ENCODE measurements at regions not wholly inside any gene's neighbourhood (a gene's known extent, or its start where the extent isn't known, plus 50 kb on each side); places are given as distances from the start of the nearest gene placed in this dataset.
A peak's percentile ranks its signal among the peaks of the same experiment; 100 is the strongest.

- TF ChIP-seq CTCF (IDR thresholded peaks at IDR 0.05; ENCODE audit: borderline replicate concordance, insufficient read depth, low read depth, low read length) = no peak
Measured at GRCh38 chr18:22334567-22334966, 83.1 kb downstream of the CTAGE1 start.

GRCh38 chr18:22332590-22332989 is 85.1 kb downstream of the CTAGE1 start:
- TF ChIP-seq CTCF (IDR thresholded peaks at IDR 0.05; ENCODE audit: borderline replicate concordance, insufficient read depth, low read depth, low read length) = peak; percentile 25; the same call in 1 of the 2 replicates
- no peak overlapping the region for H3K4me3 ChIP-seq (ENCODE audit: low read depth, low read length)

More at GRCh38 chr18:22334567-22334966, 83.1 kb downstream of the CTAGE1 start:
- no peak overlapping the region for H3K4me3 ChIP-seq (ENCODE audit: low read depth, low read length)

- no peak overlapping the region for H3K4me3 ChIP-seq (ENCODE audit: low read depth, low read length)
- no peak for TF ChIP-seq CTCF (IDR thresholded peaks at IDR 0.05; ENCODE audit: borderline replicate concordance, insufficient read depth, low read depth, low read length)
Measured at GRCh38 chr18:22330508-22330907, 87.2 kb downstream of the CTAGE1 start.

- no peak overlapping the region for H3K4me3 ChIP-seq (ENCODE audit: low read depth, low read length)
- TF ChIP-seq CTCF (IDR thresholded peaks at IDR 0.05; ENCODE audit: borderline replicate concordance, insufficient read depth, low read depth, low read length) = no peak
Measured at GRCh38 chr18:22325396-22325795, 92.3 kb downstream of the CTAGE1 start.

GRCh38 chr18:22324191-22325131 is 93.3 kb downstream of the CTAGE1 start:
- no peak overlapping the region for H3K4me3 ChIP-seq (ENCODE audit: low read depth, low read length)
- no peak for TF ChIP-seq CTCF (IDR thresholded peaks at IDR 0.05; ENCODE audit: borderline replicate concordance, insufficient read depth, low read depth, low read length)

GRCh38 chr18:22322243-22322691 is 95.4 kb downstream of the CTAGE1 start:
- no peak overlapping the region for H3K4me3 ChIP-seq (ENCODE audit: low read depth, low read length)
- TF ChIP-seq CTCF (IDR thresholded peaks at IDR 0.05; ENCODE audit: borderline replicate concordance, insufficient read depth, low read depth, low read length) = no peak

GRCh38 chr18:22320771-22321170 is 96.9 kb downstream of the CTAGE1 start:
- no peak for TF ChIP-seq CTCF (IDR thresholded peaks at IDR 0.05; ENCODE audit: borderline replicate concordance, insufficient read depth, low read depth, low read length)
- no peak overlapping the region for H3K4me3 ChIP-seq (ENCODE audit: low read depth, low read length)
